GM12892 (cell line): ENCODE measurements at regions not wholly inside any gene's neighbourhood (a gene's known extent, or its start where the extent isn't known, plus 50 kb on each side); places are given as distances from the start of the nearest gene placed in this dataset.
"Not testable (repeated sequence)": the region's sequence is repeated elsewhere in the genome, so short reads cannot be mapped to it uniquely, and the experiment has no call there.

Source experiments
- DNase-seq: peaks from one replicate; pipeline ENCODE4 v3.0.0; 2011; ENCODE audit not compliant: insufficient read length
- FAIRE-seq: peaks from 2 replicates; lab custom pipeline; 2011; peaks lifted over from hg19 to GRCh38; lab: Jason Lieb, UNC
- POLR2A ChIP-seq: IDR thresholded peaks from 2 replicates; pipeline ENCODE4 v1.6.1; 2011; ENCODE audit warnings: low read depth, low read length, control low read depth
- POLR2AphosphoS5 ChIP-seq: IDR thresholded peaks from 2 replicates; pipeline ENCODE4 v1.6.1; 2011; ENCODE audit warnings: low read depth, low read length, control low read depth
- TAF1 ChIP-seq: IDR thresholded peaks from 2 replicates; pipeline ENCODE4 v1.6.1; 2011; ENCODE audit warnings: low read depth, mild to moderate bottlenecking, control low read depth, low read length, borderline replicate concordance

DNA sequence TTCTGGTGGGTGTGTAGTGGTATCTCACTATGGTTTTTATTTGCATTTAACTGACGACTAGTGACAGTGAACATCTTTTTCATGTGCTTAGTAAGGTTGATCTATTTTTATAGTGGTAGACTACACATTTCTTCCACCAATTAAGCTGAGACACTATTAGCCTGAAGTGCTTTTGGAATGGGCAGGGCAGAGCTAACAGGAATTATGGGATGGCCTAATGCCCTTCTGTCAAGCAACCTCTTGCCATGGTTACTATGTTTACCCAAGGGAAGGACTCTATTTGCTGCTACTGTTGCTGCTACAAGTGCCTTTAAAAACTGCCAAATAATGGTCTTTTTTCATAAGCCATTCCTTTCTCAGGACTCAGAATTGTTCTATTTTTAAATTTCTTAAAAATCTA lies 676.7 kb upstream of the ACTRT1 start:
- no peak for DNase-seq
- no peak for FAIRE-seq
- TF ChIP-seq TAF1 (no peak), POLR2AphosphoS5 (no peak), POLR2A (no peak)

GRCh38 chrX:128717635-128718578 lies 665.7 kb upstream of the ACTRT1 start:
- DNase-seq: no peak
- no peak for TF ChIP-seq POLR2A
- TF ChIP-seq POLR2AphosphoS5: no peak
- TF ChIP-seq TAF1: no peak
- FAIRE-seq: no peak

GRCh38 chrX:128714425-128714824 lies 662.2 kb upstream of the ACTRT1 start:
- DNase-seq (no peak), FAIRE-seq (no peak)
- no peak for TF ChIP-seq TAF1
- TF ChIP-seq POLR2AphosphoS5: no peak
- no peak for TF ChIP-seq POLR2A

- TF ChIP-seq POLR2AphosphoS5 (no peak), TAF1 (no peak), POLR2A (no peak)
- FAIRE-seq (no peak), DNase-seq (no peak)
Measured at GRCh38 chrX:128699716-128700285, 647.6 kb upstream of the ACTRT1 start.

- no peak for DNase-seq
- no peak for FAIRE-seq
- no peak for TF ChIP-seq POLR2AphosphoS5
- no peak for TF ChIP-seq TAF1
- TF ChIP-seq POLR2A: no peak
Measured at GRCh38 chrX:128698573-128699181, 646.5 kb upstream of the ACTRT1 start.

GRCh38 chrX:128691872-128692271 lies 639.7 kb upstream of the ACTRT1 start:
- FAIRE-seq: no peak

DNA sequence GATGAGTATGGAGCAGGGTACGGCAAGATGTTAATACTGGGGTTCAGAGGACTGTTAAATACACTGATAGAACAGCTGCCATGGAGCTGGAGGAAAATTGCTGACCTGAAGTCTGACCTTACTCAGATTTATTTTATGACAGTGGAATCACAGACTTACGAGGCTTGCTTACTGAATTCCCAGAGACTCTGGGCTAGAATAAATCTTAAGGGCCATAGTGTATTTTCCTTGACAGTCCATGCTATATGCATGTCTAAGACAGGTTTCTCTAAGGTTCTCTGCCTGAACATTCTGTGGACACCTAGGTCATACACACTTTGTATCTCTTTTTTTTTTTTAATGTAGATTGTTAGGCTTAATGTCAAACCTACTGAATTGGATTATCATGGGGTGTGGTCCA lies 633.2 kb upstream of the ACTRT1 start:
- no peak for TF ChIP-seq POLR2AphosphoS5
- TF ChIP-seq POLR2A: no peak
- TF ChIP-seq TAF1: no peak
- FAIRE-seq (no peak), DNase-seq (no peak)

More at GRCh38 chrX:128691872-128692271, 639.7 kb upstream of the ACTRT1 start:
- DNase-seq: no peak
- TF ChIP-seq POLR2A (no peak), POLR2AphosphoS5 (no peak), TAF1 (no peak)

DNA sequence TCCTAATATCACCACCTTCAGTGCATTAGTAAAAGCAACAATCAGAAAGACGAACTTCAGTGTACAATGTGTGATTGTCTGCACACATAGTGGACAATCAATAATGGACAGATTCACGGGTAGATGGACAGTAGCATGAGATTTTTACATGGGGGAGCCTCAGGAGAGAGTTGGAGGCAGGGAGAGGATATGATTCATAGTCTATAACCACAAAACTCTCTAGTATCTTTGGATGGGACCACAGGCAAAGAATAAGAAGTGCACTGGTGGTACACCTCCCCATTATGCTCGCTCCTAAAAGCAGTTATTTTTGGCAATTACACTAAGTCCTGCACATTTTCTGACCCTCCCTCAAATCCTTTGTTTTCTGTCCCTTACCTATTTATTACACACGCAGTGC lies 624.4 kb upstream of the ACTRT1 start:
- TF ChIP-seq POLR2A (no peak), TAF1 (no peak), POLR2AphosphoS5 (no peak)
- DNase-seq (no peak), FAIRE-seq (no peak)

DNA sequence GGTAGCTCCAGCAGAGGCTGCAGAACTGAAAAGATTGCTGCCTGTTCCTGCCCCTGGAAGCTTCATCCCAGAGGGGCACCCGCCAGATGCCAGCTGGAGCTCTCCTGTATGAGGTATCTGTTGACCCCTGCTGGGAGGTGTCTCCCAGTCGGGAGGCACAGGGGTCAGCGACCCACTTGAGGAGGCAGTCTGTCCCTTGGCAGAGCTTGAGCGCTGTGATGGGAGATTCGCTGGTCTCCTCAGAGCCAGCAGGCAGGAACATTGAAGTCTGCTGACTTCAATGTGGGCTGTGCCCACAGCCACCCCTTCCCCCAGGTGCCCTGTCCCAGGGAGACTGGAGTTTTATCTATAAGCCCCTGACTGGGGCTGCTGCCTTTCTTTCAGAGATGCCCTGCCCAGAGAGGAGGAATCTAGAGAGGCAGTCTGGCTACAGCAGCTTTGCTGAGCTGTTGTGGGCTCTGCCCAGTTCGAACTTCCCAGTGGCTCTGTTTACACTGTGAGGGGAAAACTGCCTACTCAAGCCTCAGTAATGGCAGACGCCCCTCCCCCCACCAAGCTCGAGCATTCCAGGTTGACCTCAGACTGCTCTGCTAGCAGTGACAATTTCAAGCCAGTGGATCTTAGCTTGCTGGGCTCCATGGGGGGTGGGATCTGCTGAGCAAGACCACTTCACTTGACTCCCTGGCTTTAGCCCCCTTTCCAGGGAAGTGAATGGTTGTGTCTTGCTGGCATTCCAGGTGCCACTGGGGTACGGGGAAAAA lies 622.3 kb upstream of the ACTRT1 start:
- not testable (repeated sequence) for FAIRE-seq, DNase-seq

GRCh38 chrX:128664211-128664610 lies 612.0 kb upstream of the ACTRT1 start:
- DNase-seq (no peak), FAIRE-seq (no peak)
- TF ChIP-seq POLR2A: no peak
- no peak for TF ChIP-seq TAF1
- TF ChIP-seq POLR2AphosphoS5: no peak

- no peak for TF ChIP-seq POLR2A
- TF ChIP-seq POLR2AphosphoS5: no peak
- TF ChIP-seq TAF1: no peak
- DNase-seq: no peak
Measured at GRCh38 chrX:128653524-128654060, 601.4 kb upstream of the ACTRT1 start.

More at GRCh38 chrX:128653524-128654060, 601.4 kb upstream of the ACTRT1 start:
- FAIRE-seq: no peak
